T-cell (primary cell): ENCODE measurements at regions not wholly inside any gene's neighbourhood (a gene's known extent, or its start where the extent isn't known, plus 50 kb on each side); places are given as distances from the start of the nearest gene placed in this dataset.

Experiments
- ATAC-seq, 4 experiments: fragments of 200-7000 bp in 3 of 4; fragments of 150-1000 bp in 1 of 4; cut with Tn5 transposase; replicated peaks in 1 of 4; 1 replicate in 3 of 4; 2 replicates in 1 of 4; pipeline ENCODE4 v1.10.0; 2021; ENCODE audit warnings: moderate library complexity in 3 of 4, mild to moderate bottlenecking in 2 of 4, moderate number of reproducible peaks in 1 of 4
- CTCF ChIA-PET, 2 donors: fragments of 300-600 bp; sonication (Branson Sonifier 250); formaldehyde crosslinking; loops; one replicate each; lab custom pipeline; 2022; ENCODE audit warnings: antibody characterized with exemption in 2 of 2; lab: Charles Lee
- POLR2A ChIA-PET, 2 donors: fragments of 300-600 bp; sonication (Branson Sonifier 250); formaldehyde crosslinking; loops; one replicate each; lab custom pipeline; 2022; ENCODE audit warnings: antibody characterized with exemption in 2 of 2; lab: Charles Lee
- DNase-seq, 35 experiments: peaks; one replicate each; pipeline versions ENCODE4 v3.0.0 to v3.0.0-alpha.2; 2013 to 2023
- H3K27ac ChIP-seq: one replicate; pipeline ENCODE4 v1.5.1; 2013; ENCODE audit warnings: low read length
- H3K27me3 ChIP-seq, 2 experiments: replicated peaks in 1 of 2; 1 replicate in 1 of 2; 2 replicates in 1 of 2; pipeline versions ENCODE4 v1.6.1 to v1.7.0; 2013; ENCODE audit warnings: low read length in 1 of 2, mixed read lengths in 1 of 2; ENCODE audit not compliant: control insufficient read depth in 2 of 2, insufficient read depth in 2 of 2; ENCODE audit errors: extremely low read depth in 1 of 2
- H3K36me3 ChIP-seq, 2 donors: 1 replicate in 1 of 2; 2 replicates in 1 of 2; pipeline versions ENCODE4 v1.6.1 to v1.7.0; 2013; ENCODE audit warnings: low read length in 1 of 2; ENCODE audit not compliant: control insufficient read depth in 2 of 2, insufficient read depth in 1 of 2; ENCODE audit errors: extremely low read depth in 1 of 2
- H3K4me1 ChIP-seq, 2 experiments: 1 replicate in 1 of 2; 2 replicates in 1 of 2; pipeline versions ENCODE4 v1.6.1 to v1.7.0; 2013; ENCODE audit warnings: low read length in 2 of 2, mixed read lengths in 1 of 2; ENCODE audit not compliant: insufficient read depth in 2 of 2, control insufficient read depth in 1 of 2; ENCODE audit errors: extremely low read depth in 1 of 2
- H3K4me3 ChIP-seq, 2 donors: 1 replicate in 1 of 2; 2 replicates in 1 of 2; pipeline versions ENCODE4 v1.5.1 to v1.7.0; 2013; ENCODE audit warnings: mild to moderate bottlenecking in 2 of 2, low read length in 1 of 2, moderate library complexity in 1 of 2; ENCODE audit not compliant: control insufficient read depth in 1 of 2; ENCODE audit errors: extremely low read depth in 1 of 2
- H3K9me3 ChIP-seq: 2 replicates; pipeline ENCODE4 v1.7.0; 2013
- H3K27ac Mint-ChIP-seq, 2 donors: one replicate each; pipeline ENCODE4 v1.8.0; 2020 to 2021; ENCODE audit warnings: mild to moderate bottlenecking in 2 of 2, mixed read lengths in 2 of 2
- H3K27me3 Mint-ChIP-seq, 2 donors: one replicate each; pipeline ENCODE4 v1.8.0; 2021 to 2022; ENCODE audit warnings: mixed read lengths in 2 of 2
- H3K36me3 Mint-ChIP-seq: one replicate; pipeline ENCODE4 v1.8.0; 2021; ENCODE audit warnings: mixed read lengths
- H3K4me1 Mint-ChIP-seq, 3 donors: one replicate each; pipeline ENCODE4 v1.8.0; 2020 to 2022; ENCODE audit warnings: mixed read lengths in 3 of 3, mild to moderate bottlenecking in 1 of 3
- H3K4me3 Mint-ChIP-seq, 3 donors: one replicate each; pipeline ENCODE4 v1.8.0; 2020 to 2022; ENCODE audit warnings: mild to moderate bottlenecking in 3 of 3, mixed read lengths in 3 of 3, moderate library complexity in 3 of 3
- H3K9me3 Mint-ChIP-seq, 3 donors: one replicate each; pipeline ENCODE4 v1.8.0; 2020 to 2022; ENCODE audit warnings: mixed read lengths in 3 of 3
- WGBS: methylation state at CpG from one replicate; pipeline ENCODE4 v1.1.5; 2013; ENCODE audit warnings: missing lambda C conversion rate; ENCODE audit not compliant: insufficient coverage; 5-methylcytosine and 5-hydroxymethylcytosine counted together

GRCh38 chr9:129406278-129407225 is 214.3 kb downstream of the C9orf50 start:
- ATAC-seq, result no peak
- no peaks in the 10 kb centered on the region for H3K27me3 Mint-ChIP-seq
- POLR2A ChIA-PET, result no interaction called here
- WGBS, result 84% methylated on average over 21 of the region's 25 CpGs
- H3K36me3 ChIP-seq, result no peaks in the 10 kb centered on the region
- CTCF ChIA-PET, result no interaction called here
- H3K27me3 ChIP-seq, result peaks cover 0 to 13% of the 10 kb centered on the region in 2 experiments
- DNase-seq, result no peak
- peaks cover 10 to 18% (median 15%) of the 10 kb centered on the region in 3 donors for H3K4me1 Mint-ChIP-seq
- H3K9me3 Mint-ChIP-seq, result peaks cover 3 to 9% (median 6%) of the 10 kb centered on the region in 3 donors
- no peak overlapping the region for H3K4me3 ChIP-seq
- no peak overlapping the region for H3K27ac ChIP-seq
- H3K9me3 ChIP-seq, result no peaks in the 10 kb centered on the region
- peaks cover 10 to 16% of the 10 kb centered on the region in 2 experiments for H3K4me1 ChIP-seq
- H3K27ac Mint-ChIP-seq, result no peak overlapping the region
- H3K4me3 Mint-ChIP-seq, result no peak overlapping the region
- peaks cover 3% of the 10 kb centered on the region for H3K36me3 Mint-ChIP-seq

- POLR2A ChIA-PET, result no interaction called here
- peaks cover 3 to 9% (median 6%) of the 10 kb centered on the region in 3 donors for H3K9me3 Mint-ChIP-seq
- Histone ChIP-seq H3K27me3 (peaks cover 0 to 13% of the 10 kb centered on the region in 2 experiments), H3K4me1 (peaks cover 10 to 11% of the 10 kb centered on the region in 2 experiments), H3K36me3 (no peaks in the 10 kb centered on the region), H3K4me3 (no peak overlapping the region), H3K9me3 (no peaks in the 10 kb centered on the region), H3K27ac (no peak overlapping the region)
- CTCF ChIA-PET, result no interaction called here
- ATAC-seq (no peak), DNase-seq (no peak)
- H3K27ac Mint-ChIP-seq, result no peak overlapping the region
- 74% methylated on average over 6 of the region's 6 CpGs for WGBS
- no peaks in the 10 kb centered on the region for H3K27me3 Mint-ChIP-seq
- peaks cover 3% of the 10 kb centered on the region for H3K36me3 Mint-ChIP-seq
- no peak overlapping the region for H3K4me3 Mint-ChIP-seq
- peaks cover 10 to 18% (median 13%) of the 10 kb centered on the region in 3 donors for H3K4me1 Mint-ChIP-seq
Measured at GRCh38 chr9:129405827-129406213, 215.1 kb downstream of the C9orf50 start.

- peak overlapping the region in 1 of 2 donors; percentile 6 for H3K27ac Mint-ChIP-seq
- ATAC-seq (no peak), DNase-seq (no peak)
- Histone ChIP-seq H3K27ac (no peak overlapping the region), H3K27me3 (peaks cover 0 to 13% of the 10 kb centered on the region in 2 experiments), H3K36me3 (no peaks in the 10 kb centered on the region), H3K9me3 (no peaks in the 10 kb centered on the region), H3K4me3 (no peak overlapping the region), H3K4me1 (peaks cover 10 to 11% of the 10 kb centered on the region in 2 experiments)
- POLR2A ChIA-PET, result interaction anchor here in 1 of 2 donors (0.6 kb wide), 1 partner anchor 180 kb away, joined by 3 read pairs; no protein-coding TSS in a partner anchor
- 93% methylated on average over 8 of the region's 13 CpGs for WGBS
- H3K36me3 Mint-ChIP-seq, result no peaks in the 10 kb centered on the region
- H3K4me1 Mint-ChIP-seq, result peaks cover 6 to 13% (median 8%) of the 10 kb centered on the region in 3 donors
- H3K27me3 Mint-ChIP-seq, result no peaks in the 10 kb centered on the region
- H3K9me3 Mint-ChIP-seq, result peaks cover 0 to 4% (median under 1%) of the 10 kb centered on the region in 3 donors
- no peak overlapping the region for H3K4me3 Mint-ChIP-seq
- CTCF ChIA-PET, result no interaction called here
Measured at GRCh38 chr9:129405089-129405826, 215.6 kb downstream of the C9orf50 start.

GRCh38 chr9:129404621-129405020 is 216.3 kb downstream of the C9orf50 start:
- Histone ChIP-seq H3K9me3 (no peaks in the 10 kb centered on the region), H3K27ac (no peak overlapping the region), H3K27me3 (peaks cover 0 to 13% of the 10 kb centered on the region in 2 experiments), H3K4me3 (no peak overlapping the region), H3K4me1 (peaks cover 10 to 11% of the 10 kb centered on the region in 2 experiments), H3K36me3 (no peaks in the 10 kb centered on the region)
- H3K4me1 Mint-ChIP-seq, result peaks cover 4 to 10% (median 5%) of the 10 kb centered on the region in 3 donors
- no peak overlapping the region for H3K27ac Mint-ChIP-seq
- no peaks in the 10 kb centered on the region for H3K9me3 Mint-ChIP-seq
- no peaks in the 10 kb centered on the region for H3K27me3 Mint-ChIP-seq
- H3K4me3 Mint-ChIP-seq, result no peak overlapping the region
- 73% methylated on average over 5 of the region's 8 CpGs for WGBS
- DNase-seq, result no peak
- no peak for ATAC-seq
- CTCF ChIA-PET, result no interaction called here
- POLR2A ChIA-PET, result interaction anchor here in 1 of 2 donors (0.6 kb wide), 1 partner anchor 180 kb away, joined by 3 read pairs; no protein-coding TSS in a partner anchor
- no peaks in the 10 kb centered on the region for H3K36me3 Mint-ChIP-seq

GRCh38 chr9:129403779-129404620 is 216.9 kb downstream of the C9orf50 start:
- no peak overlapping the region for H3K4me3 Mint-ChIP-seq
- H3K27me3 ChIP-seq, result peaks cover 0 to 13% of the 10 kb centered on the region in 2 experiments
- peaks cover 4 to 10% (median 5%) of the 10 kb centered on the region in 3 donors for H3K4me1 Mint-ChIP-seq
- DNase-seq (no peak), ATAC-seq (no peak)
- H3K9me3 Mint-ChIP-seq, result no peaks in the 10 kb centered on the region
- no peaks in the 10 kb centered on the region for H3K36me3 Mint-ChIP-seq
- POLR2A ChIA-PET, result no interaction called here
- no peak overlapping the region for H3K27ac ChIP-seq
- peaks cover 7 to 8% of the 10 kb centered on the region in 2 experiments for H3K4me1 ChIP-seq
- H3K9me3 ChIP-seq, result no peaks in the 10 kb centered on the region
- no peaks in the 10 kb centered on the region for H3K27me3 Mint-ChIP-seq
- 97% methylated on average over 7 of the region's 10 CpGs for WGBS
- no peak overlapping the region for H3K27ac Mint-ChIP-seq
- CTCF ChIA-PET, result no interaction called here
- no peak overlapping the region for H3K4me3 ChIP-seq
- H3K36me3 ChIP-seq, result no peaks in the 10 kb centered on the region
